ENCODE measurements at regions not wholly inside any gene's neighbourhood (a gene's known extent, or its start where the extent isn't known, plus 50 kb on each side); places are given as distances from the start of the nearest gene placed in this dataset. TPM values are rescaled to one million over a fixed set of nuclear protein-coding genes. Genes with fewer than 3 reads are reported as not detected.

Small RNA genes lying in the stretch of these regions (small RNA-seq; reads per million reads assigned to genes)
- not detected for gene AC245291.3 (ENCODE audit: insufficient read depth)
- gene IGLVVII-41-1 (ENCODE audit: insufficient read depth) = not detected

Measured in H1 (cell line).